B cell (primary cell): ENCODE measurements at regions not wholly inside any gene's neighbourhood (a gene's known extent, or its start where the extent isn't known, plus 50 kb on each side); places are given as distances from the start of the nearest gene placed in this dataset.

ENCODE experiments used
- ATAC-seq: fragments of 200-7000 bp; cut with Tn5 transposase; one replicate; pipeline ENCODE4 v1.10.0; 2021; ENCODE audit warnings: low read depth, mild to moderate bottlenecking, moderate number of reproducible peaks, moderate library complexity
- CTCF ChIA-PET: fragments of 350-600 bp; sonication (Branson Sonifier 250); formaldehyde crosslinking; loops from one replicate; lab custom pipeline; 2021; ENCODE audit warnings: antibody characterized with exemption, inconsistent platforms; lab: Charles Lee
- POLR2A ChIA-PET: fragments of 350-600 bp; sonication (Branson Sonifier 250); formaldehyde crosslinking; loops from one replicate; lab custom pipeline; 2021; ENCODE audit warnings: antibody characterized with exemption; lab: Charles Lee
- DNase-seq: peaks from one replicate; pipeline ENCODE4 v3.0.0; 2013
- H2AFZ ChIP-seq: 2 replicates; pipeline ENCODE4 v1.6.1; 2012; ENCODE audit warnings: mild to moderate bottlenecking, low read depth, low read length; ENCODE audit not compliant: insufficient read depth, poor library complexity, severe bottlenecking
- H3K27ac ChIP-seq, 2 donors: 1 replicate in 1 of 2; 2 replicates in 1 of 2; pipeline ENCODE4 v1.5.1; 2012 to 2013; ENCODE audit warnings: low read length in 2 of 2, mild to moderate bottlenecking in 2 of 2, moderate library complexity in 1 of 2
- H3K27me3 ChIP-seq, 4 experiments: fragments of 200-600 bp in 1 of 4; sonication (generic) in 1 of 4; replicated peaks in 1 of 4; 1 replicate in 2 of 4; 2 replicates in 2 of 4; pipeline versions ENCODE4 v1.6.1 to v1.7.0; 2013 to 2016; ENCODE audit warnings: low read length in 3 of 4, mild to moderate bottlenecking in 2 of 4, mixed read lengths in 1 of 4, moderate library complexity in 1 of 4; ENCODE audit not compliant: insufficient read depth in 4 of 4, control insufficient read depth in 3 of 4; ENCODE audit errors: control extremely low read depth in 1 of 4
- H3K36me3 ChIP-seq, 2 experiments: replicated peaks in 1 of 2; 1 replicate in 1 of 2; 2 replicates in 1 of 2; pipeline versions ENCODE4 v1.6.1 to v1.7.1; 2013; ENCODE audit warnings: low read length in 1 of 2; ENCODE audit not compliant: insufficient read depth in 2 of 2, control insufficient read depth in 1 of 2; ENCODE audit errors: control extremely low read depth in 1 of 2, extremely low read depth in 1 of 2
- H3K4me1 ChIP-seq, 2 donors: fragments of 200-600 bp in 1 of 2; sonication (generic) in 1 of 2; 1 replicate in 1 of 2; 2 replicates in 1 of 2; pipeline versions ENCODE4 v1.5.1 to v1.6.1; 2013 to 2017; ENCODE audit warnings: low read length in 2 of 2; ENCODE audit not compliant: control insufficient read depth in 2 of 2, insufficient read depth in 2 of 2
- H3K4me2 ChIP-seq: replicated peaks from 2 replicates; pipeline ENCODE3; 2012; ENCODE audit warnings: mild to moderate bottlenecking, low read depth, low read length; ENCODE audit not compliant: poor library complexity, severe bottlenecking
- H3K4me3 ChIP-seq, 5 experiments: fragments of 200-600 bp in 1 of 5; sonication (generic) in 1 of 5; 1 replicate in 3 of 5; 2 replicates in 2 of 5; pipeline versions ENCODE4 v1.5.1 to v1.7.0; 2011 to 2016; ENCODE audit warnings: low read length in 4 of 5, mild to moderate bottlenecking in 4 of 5, low read depth in 2 of 5, control low read depth in 1 of 5, moderate library complexity in 1 of 5; ENCODE audit not compliant: insufficient read depth in 1 of 5; ENCODE audit errors: control extremely low read depth in 1 of 5, extremely low read depth in 1 of 5
- H3K79me2 ChIP-seq: fragments of 200-600 bp; sonication (generic); one replicate; pipeline ENCODE4 v1.6.0; 2016; ENCODE audit warnings: low read length; ENCODE audit not compliant: control insufficient read depth, insufficient read depth
- H3K9ac ChIP-seq: fragments of 200-600 bp; sonication (generic); 2 replicates; pipeline ENCODE4 v1.6.1; 2017; ENCODE audit warnings: mild to moderate bottlenecking, low read length, moderate library complexity
- H3K9me3 ChIP-seq, 3 donors: one replicate each; pipeline versions ENCODE4 v1.6.1 to v1.7.1; 2013; ENCODE audit warnings: low read length in 2 of 3; ENCODE audit not compliant: control insufficient read depth in 2 of 3, insufficient read depth in 1 of 3; ENCODE audit errors: control extremely low read depth in 1 of 3
- H4K20me1 ChIP-seq: 2 replicates; pipeline ENCODE4 v1.6.0; 2012; ENCODE audit warnings: mild to moderate bottlenecking, low read length; ENCODE audit not compliant: insufficient read depth, control insufficient read depth, poor library complexity, severe bottlenecking
- H3K27ac Mint-ChIP-seq: one replicate; pipeline ENCODE4 v1.8.0; 2021; ENCODE audit warnings: mixed read lengths
- H3K27me3 Mint-ChIP-seq: one replicate; pipeline ENCODE4 v1.8.0; 2021; ENCODE audit warnings: mixed read lengths
- H3K4me1 Mint-ChIP-seq: one replicate; pipeline ENCODE4 v1.8.0; 2021; ENCODE audit warnings: mixed read lengths
- H3K4me3 Mint-ChIP-seq: one replicate; pipeline ENCODE4 v1.8.0; 2021; ENCODE audit warnings: mixed read lengths
- H3K9me3 Mint-ChIP-seq: one replicate; pipeline ENCODE4 v1.8.0; 2022; ENCODE audit warnings: mixed read lengths; ENCODE audit not compliant: insufficient read depth
- CTCF ChIP-seq: fragments of 200-600 bp; IDR thresholded peaks from one replicate; pipeline ENCODE4 v1.8.0; 2022; ENCODE audit warnings: antibody characterized with exemption, mild to moderate bottlenecking
- EZH2 ChIP-seq: IDR thresholded peaks from 2 replicates; pipeline ENCODE4 v1.6.1; 2012; ENCODE audit warnings: borderline replicate concordance, low read depth, mild to moderate bottlenecking, moderate library complexity, low read length; ENCODE audit not compliant: insufficient read depth, poor library complexity, severe bottlenecking
- WGBS: methylation state at CpG from one replicate; pipeline ENCODE4 v1.1.5; 2013; ENCODE audit warnings: missing lambda C conversion rate; ENCODE audit not compliant: insufficient coverage; 5-methylcytosine and 5-hydroxymethylcytosine counted together
- intact Hi-C: fragments of 100-400 bp; cut with micrococcal nuclease; formaldehyde crosslinking; loops from one replicate; pipeline ENCODE4 v1.10.0; 2022

DNA sequence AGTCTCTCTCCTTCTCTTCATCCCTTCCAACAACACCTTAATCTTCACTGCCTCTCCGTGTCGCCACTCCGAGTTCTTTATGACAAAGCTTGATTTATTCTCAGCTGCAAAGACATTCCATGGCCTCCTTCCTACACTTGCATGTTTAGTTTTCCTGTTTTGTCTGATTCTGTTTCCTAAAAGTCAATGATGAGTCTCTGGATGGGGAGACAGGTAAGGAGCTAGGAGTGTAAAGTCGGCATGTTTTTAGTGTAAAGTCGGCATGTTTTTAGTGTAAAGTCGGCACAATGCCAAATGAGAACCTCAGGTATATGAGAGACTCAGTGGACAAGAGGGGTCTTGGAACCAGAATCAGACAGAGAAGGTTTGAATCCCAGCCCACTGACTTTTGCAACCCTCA, 362.3 kb upstream of the EEF2KMT start:
- CTCF ChIA-PET = no interaction called here
- no peak for TF ChIP-seq CTCF
- no peak for TF ChIP-seq EZH2

DNA sequence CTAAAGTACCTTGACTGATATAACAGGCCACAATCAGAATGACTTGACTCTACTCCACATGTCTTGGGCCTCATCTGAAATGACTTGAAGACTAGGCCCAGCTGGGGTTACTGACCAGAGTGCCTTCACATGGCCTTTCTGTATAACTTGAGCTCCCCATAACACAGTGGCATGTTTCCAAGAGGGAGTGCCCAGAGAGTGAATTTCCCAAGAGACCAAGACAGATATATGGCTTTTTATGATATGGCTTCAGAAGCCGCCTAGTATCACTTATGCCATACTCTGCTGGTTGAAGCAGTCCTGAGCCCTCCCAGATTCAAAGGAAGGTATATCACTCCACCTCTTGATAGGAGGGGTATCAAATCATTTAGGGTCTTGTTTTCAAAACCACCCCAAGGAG, 357.5 kb upstream of the EEF2KMT start:
- ATAC-seq = no peak
- no peak overlapping the region for H3K27ac Mint-ChIP-seq

More for the DNA sequence above, 362.3 kb upstream of the EEF2KMT start:
- DNase-seq (no peak), ATAC-seq (no peak)
- Histone ChIP-seq H3K4me3 (no peak overlapping the region), H3K4me2 (no peak overlapping the region), H3K27ac (no peak overlapping the region), H3K27me3 (no peaks in the 10 kb centered on the region), H2AFZ (no peak overlapping the region), H3K9me3 (no peaks in the 10 kb centered on the region), H3K36me3 (no peaks in the 10 kb centered on the region), H4K20me1 (no peaks in the 10 kb centered on the region), H3K4me1 (no peaks in the 10 kb centered on the region), H3K9ac (no peak overlapping the region), H3K79me2 (no peaks in the 10 kb centered on the region)
- Mint-ChIP-seq H3K27me3 (no peaks in the 10 kb centered on the region), H3K27ac (no peak overlapping the region), H3K4me1 (no peaks in the 10 kb centered on the region), H3K9me3 (no peaks in the 10 kb centered on the region), H3K4me3 (no peak overlapping the region)
- POLR2A ChIA-PET = no interaction called here
- intact Hi-C loops = no loop called here
- 80% methylated on average over 1 of the region's 6 CpGs for WGBS

More for the DNA sequence above, 357.5 kb upstream of the EEF2KMT start:
- intact Hi-C loops = no loop called here
- Histone ChIP-seq H3K79me2 (no peaks in the 10 kb centered on the region), H3K27me3 (no peaks in the 10 kb centered on the region), H3K4me2 (no peak overlapping the region), H3K9me3 (no peaks in the 10 kb centered on the region), H3K9ac (no peak overlapping the region), H2AFZ (no peak overlapping the region), H4K20me1 (no peaks in the 10 kb centered on the region), H3K4me1 (no peaks in the 10 kb centered on the region), H3K27ac (no peak overlapping the region), H3K36me3 (no peaks in the 10 kb centered on the region), H3K4me3 (no peak overlapping the region)
- Mint-ChIP-seq H3K4me3 (no peak overlapping the region), H3K4me1 (no peaks in the 10 kb centered on the region), H3K27me3 (no peaks in the 10 kb centered on the region), H3K9me3 (no peaks in the 10 kb centered on the region)
- ChIA-PET POLR2A (no interaction called here), CTCF (no interaction called here)
- TF ChIP-seq EZH2 (no peak), CTCF (no peak)
- DNase-seq = no peak
- WGBS = no CpG with 5 or more reads among the region's 1 CpG
